Nephron (organoid): ENCODE measurements at regions not wholly inside any gene's neighbourhood (a gene's known extent, or its start where the extent isn't known, plus 50 kb on each side); places are given as distances from the start of the nearest gene placed in this dataset.

Experiments used
- H3K27ac Mint-ChIP-seq, 3 experiments: 2 replicates each; pipeline ENCODE4 v1.8.0; 2020; ENCODE audit warnings: mixed read lengths in 3 of 3, mild to moderate bottlenecking in 2 of 3, moderate library complexity in 1 of 3
- H3K27me3 Mint-ChIP-seq: 2 replicates; pipeline ENCODE4 v1.8.0; 2021; ENCODE audit warnings: low read depth, mild to moderate bottlenecking, moderate library complexity, mixed read lengths
- H3K36me3 Mint-ChIP-seq: 2 replicates; pipeline ENCODE4 v1.8.0; 2020; ENCODE audit warnings: low read depth, mixed read lengths
- H3K4me1 Mint-ChIP-seq: 2 replicates; pipeline ENCODE4 v1.8.0; 2020; ENCODE audit warnings: mixed read lengths
- H3K4me3 Mint-ChIP-seq, 3 experiments: 2 replicates each; pipeline ENCODE4 v1.8.0; 2020; ENCODE audit warnings: mild to moderate bottlenecking in 3 of 3, mixed read lengths in 3 of 3, moderate library complexity in 2 of 3
- H3K9me3 Mint-ChIP-seq: 2 replicates; pipeline ENCODE4 v1.8.0; 2020; ENCODE audit warnings: mixed read lengths
- TF ChIP-seq, protein P1 (sequence below), 3 experiments: fragments of 200-600 bp; sonication (generic); IDR thresholded peaks; one replicate each; pipeline ENCODE4 v1.5.0; 2021; ENCODE audit warnings: antibody characterized with exemption in 3 of 3; ENCODE audit not compliant: unreplicated experiment in 3 of 3

DNA sequence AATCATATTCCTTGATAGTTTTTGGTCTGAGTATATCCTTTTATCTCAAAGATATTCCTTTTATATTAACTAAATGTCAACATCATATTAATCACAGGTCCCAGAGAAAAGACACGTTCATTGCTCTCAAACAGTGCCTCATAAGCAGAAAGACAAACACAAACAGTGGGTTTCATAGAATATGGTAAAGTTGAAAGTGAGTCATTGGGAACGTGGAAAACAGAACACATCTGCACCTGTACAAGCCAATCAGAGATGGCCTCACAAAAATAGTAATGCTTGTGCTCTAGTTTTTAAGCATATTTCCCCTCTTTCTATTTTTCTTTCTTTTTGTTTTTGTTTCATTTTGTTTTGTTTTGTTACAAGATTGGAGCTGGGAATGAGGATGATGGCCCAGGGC is 328.4 kb upstream of the MAP2 start:
- no peaks in the 10 kb centered on the region for H3K27me3 Mint-ChIP-seq
- peaks cover 4% of the 10 kb centered on the region for H3K9me3 Mint-ChIP-seq
- H3K4me1 Mint-ChIP-seq = no peaks in the 10 kb centered on the region
- TF ChIP-seq, protein P1, sequence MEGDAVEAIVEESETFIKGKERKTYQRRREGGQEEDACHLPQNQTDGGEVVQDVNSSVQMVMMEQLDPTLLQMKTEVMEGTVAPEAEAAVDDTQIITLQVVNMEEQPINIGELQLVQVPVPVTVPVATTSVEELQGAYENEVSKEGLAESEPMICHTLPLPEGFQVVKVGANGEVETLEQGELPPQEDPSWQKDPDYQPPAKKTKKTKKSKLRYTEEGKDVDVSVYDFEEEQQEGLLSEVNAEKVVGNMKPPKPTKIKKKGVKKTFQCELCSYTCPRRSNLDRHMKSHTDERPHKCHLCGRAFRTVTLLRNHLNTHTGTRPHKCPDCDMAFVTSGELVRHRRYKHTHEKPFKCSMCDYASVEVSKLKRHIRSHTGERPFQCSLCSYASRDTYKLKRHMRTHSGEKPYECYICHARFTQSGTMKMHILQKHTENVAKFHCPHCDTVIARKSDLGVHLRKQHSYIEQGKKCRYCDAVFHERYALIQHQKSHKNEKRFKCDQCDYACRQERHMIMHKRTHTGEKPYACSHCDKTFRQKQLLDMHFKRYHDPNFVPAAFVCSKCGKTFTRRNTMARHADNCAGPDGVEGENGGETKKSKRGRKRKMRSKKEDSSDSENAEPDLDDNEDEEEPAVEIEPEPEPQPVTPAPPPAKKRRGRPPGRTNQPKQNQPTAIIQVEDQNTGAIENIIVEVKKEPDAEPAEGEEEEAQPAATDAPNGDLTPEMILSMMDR (IDR thresholded peaks at IDR 0.05; ENCODE audit: unreplicated experiment in 3 of 3) = no peak
- H3K27ac Mint-ChIP-seq = no peak overlapping the region
- H3K36me3 Mint-ChIP-seq = no peaks in the 10 kb centered on the region
- no peak overlapping the region for H3K4me3 Mint-ChIP-seq

DNA sequence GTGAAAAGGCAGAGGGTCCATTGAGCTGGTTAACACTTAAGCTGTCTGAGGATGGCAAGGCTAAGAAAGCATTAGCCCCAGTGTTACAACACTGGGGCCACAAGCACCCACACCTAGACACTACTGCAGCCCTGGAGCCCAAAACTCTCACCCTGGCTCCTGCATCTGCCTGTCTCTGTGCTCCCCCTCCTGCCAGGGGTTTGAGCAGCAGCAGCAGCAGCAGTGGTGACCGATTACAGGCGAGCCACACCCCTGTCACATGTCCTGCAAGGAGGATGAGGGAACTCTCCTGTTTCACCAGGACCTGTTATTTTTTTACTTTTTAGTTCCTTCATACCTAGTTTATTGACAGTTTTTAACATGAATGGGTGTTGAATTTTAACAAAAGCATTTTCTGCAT is 326.7 kb upstream of the MAP2 start:
- H3K36me3 Mint-ChIP-seq = no peaks in the 10 kb centered on the region
- H3K9me3 Mint-ChIP-seq = peaks cover 4% of the 10 kb centered on the region
- H3K4me1 Mint-ChIP-seq = no peaks in the 10 kb centered on the region
- H3K27ac Mint-ChIP-seq = no peak overlapping the region
- no peaks in the 10 kb centered on the region for H3K27me3 Mint-ChIP-seq
- H3K4me3 Mint-ChIP-seq = no peak overlapping the region
- TF ChIP-seq, protein P1 (IDR thresholded peaks at IDR 0.05; ENCODE audit: unreplicated experiment in 3 of 3) = no peak

DNA sequence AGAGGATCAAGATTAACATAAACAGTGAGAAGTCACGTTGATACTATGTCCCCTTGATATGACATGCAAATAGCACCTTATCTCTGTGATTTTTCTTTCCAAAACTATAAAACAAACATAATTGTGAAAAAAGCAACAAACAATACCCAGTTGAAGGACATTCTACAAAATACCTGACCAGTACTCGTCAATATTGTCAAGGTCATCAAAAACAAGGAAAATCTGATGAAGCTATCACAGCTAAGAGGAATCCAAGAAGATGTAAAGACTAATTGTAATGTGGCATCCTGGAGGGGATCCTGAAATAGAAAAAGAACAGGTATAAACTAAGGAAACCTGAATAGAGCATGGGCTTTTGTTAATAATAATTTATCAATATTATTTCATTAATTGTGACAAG is 321.5 kb upstream of the MAP2 start:
- no peak overlapping the region for H3K27ac Mint-ChIP-seq
- H3K9me3 Mint-ChIP-seq = peaks cover 7% of the 10 kb centered on the region
- TF ChIP-seq, protein P1 (IDR thresholded peaks at IDR 0.05; ENCODE audit: unreplicated experiment in 3 of 3) = no peak
- H3K4me3 Mint-ChIP-seq = no peak overlapping the region
- H3K27me3 Mint-ChIP-seq = no peaks in the 10 kb centered on the region
- H3K36me3 Mint-ChIP-seq = no peaks in the 10 kb centered on the region
- H3K4me1 Mint-ChIP-seq = no peaks in the 10 kb centered on the region

- Mint-ChIP-seq H3K27ac (no peak overlapping the region), H3K4me3 (no peak overlapping the region), H3K4me1 (no peaks in the 10 kb centered on the region), H3K9me3 (peaks cover 2% of the 10 kb centered on the region), H3K27me3 (no peaks in the 10 kb centered on the region), H3K36me3 (no peaks in the 10 kb centered on the region)
- TF ChIP-seq, protein P1 (IDR thresholded peaks at IDR 0.05; ENCODE audit: unreplicated experiment in 3 of 3) = no peak
Measured at GRCh38 chr2:209113026-209113425, 310.8 kb upstream of the MAP2 start.

DNA sequence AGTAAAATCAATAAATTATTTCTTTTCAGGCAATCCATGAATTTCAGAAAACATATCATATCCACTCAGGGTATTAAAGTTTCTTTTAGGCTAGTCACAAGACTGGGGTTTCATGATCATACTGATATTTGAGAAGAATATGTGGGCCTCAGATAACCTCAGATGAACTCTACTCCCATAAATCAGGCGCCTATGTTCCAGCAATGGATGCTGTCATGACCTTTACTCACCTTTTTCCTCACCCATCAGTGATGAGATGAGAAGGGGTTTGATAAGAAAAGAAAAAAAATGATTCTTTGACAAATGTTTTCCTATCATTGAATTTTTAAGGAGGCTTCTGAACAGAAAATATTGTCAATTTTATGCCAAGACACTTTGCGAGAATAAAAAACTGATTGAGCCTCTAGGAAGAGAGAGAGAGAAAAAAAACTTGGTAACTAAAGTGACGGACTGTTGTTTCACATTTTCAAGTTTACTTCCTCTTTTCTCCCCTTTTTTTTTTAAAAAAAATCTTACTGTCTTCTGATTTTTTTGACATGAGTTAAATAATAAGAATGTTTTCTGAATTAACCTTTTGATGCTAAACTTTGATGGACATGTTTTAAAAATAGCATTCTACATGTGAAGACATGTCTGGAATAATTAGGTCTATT is 309.1 kb upstream of the MAP2 start:
- no peak overlapping the region for H3K4me3 Mint-ChIP-seq
- TF ChIP-seq, protein P1 (IDR thresholded peaks at IDR 0.05; ENCODE audit: unreplicated experiment in 3 of 3) = no peak
- H3K9me3 Mint-ChIP-seq = peaks cover 2% of the 10 kb centered on the region
- no peak overlapping the region for H3K27ac Mint-ChIP-seq
- H3K4me1 Mint-ChIP-seq = no peaks in the 10 kb centered on the region
- H3K27me3 Mint-ChIP-seq = no peaks in the 10 kb centered on the region
- H3K36me3 Mint-ChIP-seq = no peaks in the 10 kb centered on the region

GRCh38 chr2:209121691-209122090 is 302.2 kb upstream of the MAP2 start:
- TF ChIP-seq, protein P1 (IDR thresholded peaks at IDR 0.05; ENCODE audit: unreplicated experiment in 3 of 3) = no peak
- Mint-ChIP-seq H3K27ac (no peak overlapping the region), H3K4me3 (no peak overlapping the region), H3K27me3 (no peaks in the 10 kb centered on the region), H3K36me3 (no peaks in the 10 kb centered on the region), H3K4me1 (no peaks in the 10 kb centered on the region), H3K9me3 (peaks cover 2% of the 10 kb centered on the region)
